ENCODE measurements at regions not wholly inside any gene's neighbourhood (a gene's known extent, or its start where the extent isn't known, plus 50 kb on each side); places are given as distances from the start of the nearest gene placed in this dataset.

DNA sequence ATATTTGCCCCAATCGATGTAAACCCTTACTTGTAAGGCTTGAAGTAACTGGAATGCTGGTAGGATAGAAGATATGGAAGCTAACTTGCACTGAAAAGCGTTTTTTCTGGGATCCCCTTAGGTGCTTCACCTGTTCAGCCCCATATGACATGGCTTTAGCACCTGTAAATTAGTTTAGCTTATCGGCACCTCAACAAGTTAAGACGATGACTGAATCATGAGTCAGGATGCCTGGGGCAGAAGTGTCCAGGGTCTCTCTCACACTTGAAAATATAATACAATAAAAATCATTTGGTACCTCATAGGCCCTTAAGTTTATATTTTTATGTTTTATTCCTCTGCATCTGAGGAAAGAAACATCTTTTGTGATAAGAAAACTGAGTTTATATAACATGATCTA, 409.2 kb upstream of the LRRC4C start:
- no peak for DNase-seq

DNA sequence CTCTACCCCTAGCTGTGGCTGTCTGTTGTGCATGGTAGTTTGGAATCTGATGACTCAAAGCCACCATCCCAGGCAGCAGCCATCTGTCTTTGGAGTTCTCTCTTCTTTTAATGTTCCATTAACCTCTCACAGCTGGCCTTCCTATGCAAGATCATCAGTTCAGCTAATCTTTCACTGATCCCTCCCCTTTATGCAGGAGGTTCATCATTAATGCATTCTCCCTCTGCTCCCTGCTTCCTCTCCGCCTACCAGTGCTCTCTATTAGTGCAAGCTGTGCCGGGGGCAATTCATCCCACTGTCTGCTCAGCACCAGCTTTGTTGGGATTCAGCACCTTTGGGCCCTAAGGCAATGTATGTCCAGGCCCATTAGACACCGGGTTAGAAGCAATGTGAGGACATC, 413.0 kb upstream of the LRRC4C start:
- DNase-seq, result no peak

DNA sequence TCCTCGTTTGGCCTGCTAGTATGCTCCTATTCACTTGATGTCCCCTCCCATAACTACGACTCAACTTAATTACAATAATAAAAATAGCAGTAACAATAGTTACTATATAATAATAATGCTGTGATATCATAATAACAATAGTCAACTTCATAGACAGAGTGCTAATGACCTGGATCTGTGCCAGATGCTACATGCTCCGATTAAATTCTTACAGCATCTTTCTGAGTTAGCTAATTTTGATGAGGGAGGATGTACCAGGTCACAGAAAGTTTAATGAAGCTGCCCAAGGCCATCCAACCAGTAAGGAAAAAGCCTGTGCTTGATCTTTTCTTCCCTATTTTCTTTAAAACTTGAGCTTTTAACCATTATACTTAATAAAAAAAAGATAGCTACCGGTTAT, 413.4 kb upstream of the LRRC4C start:
- DNase-seq, result no peak

DNA sequence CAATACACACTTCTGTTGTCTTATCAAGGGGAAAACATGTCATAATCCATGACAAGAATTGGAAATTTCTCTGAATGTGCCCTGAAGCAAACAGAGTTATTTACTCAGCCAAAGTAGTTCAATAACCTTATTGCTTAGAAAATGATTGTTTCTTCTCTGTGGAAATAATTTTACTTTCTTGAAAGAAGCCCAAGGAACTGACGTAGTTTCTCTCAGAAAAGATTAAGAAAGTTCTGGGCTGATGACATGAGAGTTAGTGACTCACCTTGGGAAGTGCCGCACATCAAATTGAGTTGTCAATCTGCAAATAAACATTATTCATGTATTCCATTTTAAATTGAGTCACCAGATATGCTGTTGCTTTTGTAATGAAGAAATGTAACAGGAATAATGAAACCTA, 418.6 kb upstream of the LRRC4C start:
- DNase-seq, result no peak

DNA sequence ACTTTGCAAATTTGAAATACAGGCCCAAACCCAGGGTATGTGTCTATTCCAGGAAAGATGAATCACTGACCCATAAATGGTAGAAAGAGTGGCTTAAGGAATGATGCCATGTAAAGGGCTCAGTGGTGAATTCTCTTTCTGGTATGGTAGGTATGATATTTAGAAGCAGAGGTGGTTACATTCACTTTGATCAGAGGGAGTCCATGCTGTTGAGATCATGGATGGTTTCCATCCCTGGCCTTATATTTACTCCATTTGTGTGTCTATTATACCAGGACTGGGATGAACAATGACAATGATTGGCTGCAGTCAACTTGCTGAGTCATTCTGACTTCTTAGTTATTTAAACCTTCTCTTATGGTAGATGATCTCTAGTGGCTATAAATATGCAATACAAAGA, 419.8 kb upstream of the LRRC4C start:
- no peak for DNase-seq

DNA sequence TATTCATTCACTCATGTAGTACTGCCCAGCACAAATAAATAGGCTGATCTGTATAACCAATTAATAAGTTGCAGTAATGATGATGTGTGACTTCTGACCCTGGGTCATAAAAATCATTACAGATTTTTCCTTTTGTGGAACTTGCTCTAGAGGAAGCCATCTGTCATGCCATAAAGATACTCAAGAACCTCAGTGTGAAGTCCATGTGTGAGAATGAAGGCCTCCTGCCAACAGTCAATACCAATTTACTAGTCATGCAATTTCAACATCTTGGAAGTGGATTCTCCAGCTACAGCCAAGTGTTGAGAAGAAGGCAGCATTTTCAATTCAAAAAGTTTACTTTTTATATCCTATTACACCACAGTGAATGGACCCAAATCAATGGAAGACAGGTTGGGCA, 435.6 kb upstream of the LRRC4C start:
- no peak for DNase-seq

DNA sequence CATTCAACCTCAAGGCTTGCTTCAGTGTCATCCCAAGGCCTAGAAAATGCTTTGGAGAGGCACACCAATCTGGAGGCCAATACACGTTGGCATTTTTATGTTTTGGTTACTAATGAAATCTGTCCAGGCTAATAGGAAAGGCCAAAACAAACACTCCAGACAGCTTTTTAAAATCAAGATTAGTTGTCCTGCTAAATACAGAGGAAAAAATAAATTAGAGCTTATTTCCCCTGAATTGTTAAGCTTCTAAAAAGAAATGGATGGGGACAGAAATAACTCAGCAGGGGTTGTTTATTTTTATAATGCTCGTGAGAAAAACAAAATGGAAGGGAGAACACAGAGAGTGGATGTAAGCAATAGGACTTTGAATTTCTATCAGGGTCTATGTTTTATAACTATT, 438.5 kb upstream of the LRRC4C start:
- no peak for DNase-seq

DNA sequence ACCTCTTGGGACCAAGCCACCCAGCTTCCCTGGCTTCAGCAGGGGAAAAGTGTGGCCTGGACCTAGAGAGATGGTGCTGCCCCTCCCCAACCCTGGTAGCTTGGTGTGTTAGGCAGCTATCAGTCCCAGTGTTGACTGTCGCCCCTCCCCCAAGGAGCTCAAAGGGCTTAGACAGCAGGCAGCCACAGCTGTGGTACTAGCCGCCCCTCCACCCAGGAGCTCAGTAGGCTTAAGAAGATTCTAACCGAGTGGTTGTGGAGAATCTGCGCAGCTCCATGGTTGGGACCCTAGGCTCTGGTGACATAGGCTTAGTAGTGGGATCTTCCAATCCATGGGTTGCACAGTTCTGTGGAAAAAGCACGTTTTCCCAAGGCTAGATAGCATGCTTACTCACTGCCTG, 458.4 kb upstream of the LRRC4C start:
- no peak for DNase-seq

DNA sequence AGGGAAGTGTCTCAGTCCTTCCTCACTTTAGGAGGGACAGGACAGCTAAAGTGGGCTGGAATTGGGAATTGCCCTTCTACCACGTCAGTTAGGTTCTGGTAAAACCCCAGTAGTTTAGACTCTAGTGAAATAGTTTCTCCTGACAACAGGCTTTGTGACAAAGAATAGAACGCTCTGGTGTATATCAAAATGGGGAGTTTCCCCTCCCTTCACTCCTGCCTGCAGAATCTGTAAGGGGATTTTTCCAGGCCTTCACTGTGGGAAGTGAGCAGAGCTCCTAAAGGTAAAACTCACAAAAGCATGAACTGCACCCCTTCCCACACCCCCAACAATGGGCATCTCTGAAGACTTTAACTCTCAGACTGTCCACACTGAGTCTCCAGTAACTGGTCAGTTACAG, 460.9 kb upstream of the LRRC4C start:
- no peak for DNase-seq

DNA sequence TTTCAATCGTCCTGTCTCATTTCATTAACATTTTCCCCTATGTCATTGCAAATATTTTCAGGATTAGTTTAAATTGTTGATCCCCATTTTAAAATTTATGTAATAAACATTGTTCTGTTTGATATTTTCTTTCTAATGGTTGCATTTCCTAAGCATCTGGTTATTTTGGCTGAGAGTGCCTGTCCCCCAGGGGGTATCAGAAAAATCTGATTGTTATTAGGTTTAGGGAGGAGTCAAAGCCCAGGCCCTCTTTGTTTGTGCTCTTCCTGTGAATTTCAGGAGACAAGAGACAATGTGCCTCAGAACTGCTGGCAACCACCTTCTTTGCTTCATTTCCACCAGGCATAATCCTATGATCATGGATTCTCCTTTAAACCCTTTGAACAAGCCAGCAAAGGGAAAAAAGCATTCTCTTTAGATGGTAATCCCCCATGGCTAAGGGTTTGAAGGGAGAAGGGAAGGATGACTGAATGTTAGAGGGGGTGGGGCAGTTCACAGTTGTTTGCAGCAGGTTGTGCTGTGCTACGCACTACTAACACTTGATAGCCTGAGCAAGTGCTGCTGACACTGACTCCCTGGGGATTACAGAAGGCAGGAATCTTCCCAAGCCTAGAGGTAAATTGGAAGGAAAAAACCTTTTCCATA, 462.4 kb upstream of the LRRC4C start:
- no peak for DNase-seq

DNA sequence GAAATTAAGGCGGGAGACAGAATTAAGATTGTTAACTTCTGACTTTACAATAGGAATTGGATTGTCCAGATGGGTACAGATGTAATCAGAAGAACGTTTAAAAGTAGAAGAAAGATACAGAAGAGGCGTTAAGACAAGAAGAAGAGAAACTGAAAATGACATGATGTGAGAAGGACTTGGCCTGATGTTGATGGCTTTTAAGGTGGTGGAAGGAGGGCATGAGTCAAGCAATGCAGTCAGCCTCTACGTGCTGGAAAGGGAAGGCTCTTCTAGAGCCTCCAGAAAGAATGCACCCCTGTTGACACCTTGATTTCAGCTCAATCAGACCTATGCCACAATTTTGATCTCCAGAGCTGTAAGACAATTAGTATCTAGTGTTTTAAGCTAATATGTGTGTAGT, 466.9 kb upstream of the LRRC4C start:
- no peak for DNase-seq

DNA sequence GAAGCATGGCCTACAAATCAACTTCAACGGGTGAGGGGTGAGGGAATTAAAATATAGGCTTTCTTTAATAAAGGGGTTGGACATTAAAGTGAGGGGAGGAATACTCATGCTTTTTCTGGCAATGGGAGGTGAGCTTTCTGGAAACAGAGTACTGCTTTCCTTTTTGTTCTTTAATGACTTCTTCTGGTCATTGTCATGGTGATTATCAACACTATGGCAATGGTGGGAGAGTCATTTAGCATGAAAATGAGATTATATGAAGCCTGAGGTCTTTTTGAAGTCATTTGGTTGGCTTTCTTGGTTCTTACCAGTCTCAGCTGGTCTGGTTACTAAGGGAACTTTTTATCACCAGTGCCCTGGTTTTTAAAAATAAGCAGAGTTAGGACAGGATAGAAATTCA, 475.8 kb upstream of the LRRC4C start:
- DNase-seq, result no peak

DNA sequence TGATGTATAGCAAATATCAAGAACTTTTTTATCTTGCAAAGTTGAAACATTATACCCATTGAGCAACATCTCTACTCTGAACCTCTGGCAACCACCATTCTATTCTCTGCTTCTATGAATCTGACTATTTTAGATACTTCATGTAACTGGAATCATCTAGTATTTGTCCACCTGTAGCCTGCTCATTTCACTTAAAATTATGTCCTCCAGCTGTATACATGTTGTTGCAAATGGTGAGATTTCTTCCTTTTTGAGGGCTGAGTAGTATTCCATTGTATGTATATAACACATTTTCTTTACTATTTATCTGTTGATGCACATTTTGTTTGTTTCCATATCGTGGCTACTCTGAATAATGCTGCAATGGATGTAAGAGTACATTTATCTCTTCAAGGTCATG, 476.3 kb upstream of the LRRC4C start:
- DNase-seq, result no peak

DNA sequence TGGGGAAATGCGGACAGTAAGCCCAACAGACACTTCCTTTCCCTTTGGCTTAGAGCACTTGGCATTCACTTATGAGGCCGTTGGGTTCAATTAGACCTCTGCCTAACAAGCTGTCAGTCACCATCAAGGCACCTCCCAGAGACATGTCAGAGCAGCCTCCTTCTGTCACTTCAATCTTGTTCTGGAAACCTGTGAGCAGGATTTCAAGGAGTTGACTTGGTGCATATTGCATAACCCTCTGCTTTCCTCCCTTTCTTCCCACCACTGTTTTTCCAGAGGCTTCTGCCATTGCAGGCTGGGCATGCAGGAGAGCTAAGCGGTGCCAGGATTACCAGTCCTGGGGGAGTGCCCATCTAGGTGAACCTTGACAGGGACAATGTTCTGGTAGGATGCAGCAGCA, 484.2 kb upstream of the LRRC4C start:
- no peak for DNase-seq

DNA sequence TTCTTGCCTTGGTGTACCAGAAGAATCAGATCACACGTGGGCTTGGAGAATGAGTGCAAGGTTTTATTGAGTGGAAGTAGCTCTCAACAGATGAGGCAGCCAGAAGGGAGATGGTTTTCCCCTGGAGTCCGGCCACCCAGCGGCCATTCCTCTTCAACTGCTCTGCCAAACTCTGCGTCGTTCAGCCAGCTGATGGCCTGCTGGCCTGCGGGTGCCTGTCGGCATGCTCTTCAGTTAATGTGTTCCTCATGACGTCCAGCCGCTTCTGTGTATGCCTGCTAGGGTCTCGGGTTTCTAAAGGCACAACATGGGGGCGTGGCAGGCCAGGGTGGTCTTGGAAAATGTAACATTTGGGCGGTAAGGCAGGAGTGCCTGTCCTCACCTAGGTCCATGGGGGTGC, 487.9 kb upstream of the LRRC4C start:
- no peak for DNase-seq

DNA sequence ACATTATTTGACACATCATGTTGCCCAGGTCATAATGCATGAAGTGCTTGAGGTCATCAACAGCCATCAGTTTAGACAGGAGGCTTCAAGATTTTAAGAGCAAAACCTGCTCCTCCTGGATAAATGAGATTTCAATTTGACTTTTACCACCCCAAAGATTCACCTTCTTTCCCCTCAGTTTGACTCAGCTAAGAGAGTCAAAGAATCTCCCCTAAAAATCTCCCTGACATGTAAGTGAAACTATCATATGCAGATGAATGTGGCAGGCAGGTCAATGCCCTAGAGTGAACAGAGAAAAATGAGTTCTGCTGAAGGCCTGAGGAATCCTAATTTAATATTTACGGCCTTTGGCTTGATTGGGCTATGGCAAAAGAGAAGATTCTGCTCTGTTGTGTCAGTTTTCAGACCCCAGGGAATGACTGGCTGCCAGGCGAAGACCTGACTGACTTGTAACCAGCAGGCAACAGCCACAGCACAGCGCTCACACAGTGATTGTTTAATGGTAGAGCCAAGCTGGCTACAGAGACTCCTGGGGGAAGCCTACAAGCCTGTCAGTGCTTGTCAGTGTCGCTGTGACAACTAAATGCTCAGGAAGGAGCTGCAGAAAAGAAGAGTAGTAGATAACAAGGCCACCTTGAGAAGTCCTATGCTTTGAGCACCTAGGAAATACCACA, 491.2 kb upstream of the LRRC4C start:
- DNase-seq, result no peak

DNA sequence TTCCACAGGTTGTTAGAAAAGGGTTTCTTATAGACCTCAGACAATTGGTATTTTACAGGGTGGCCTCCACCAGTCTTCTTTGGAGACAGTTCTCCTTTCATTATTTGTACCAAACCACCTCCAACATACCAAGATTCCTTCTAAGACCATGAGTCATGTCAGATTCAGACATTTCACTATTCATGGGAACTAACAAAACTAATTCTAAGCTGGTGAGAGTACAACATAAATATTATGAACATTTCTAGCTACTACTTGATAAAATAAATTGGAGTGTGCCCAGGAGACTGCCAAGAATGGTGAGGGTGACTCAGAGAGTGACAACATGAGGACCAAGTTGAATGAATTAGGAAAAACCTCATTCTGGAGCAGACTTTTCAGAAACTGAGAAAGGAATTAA, 494.6 kb upstream of the LRRC4C start:
- DNase-seq, result no peak

DNA sequence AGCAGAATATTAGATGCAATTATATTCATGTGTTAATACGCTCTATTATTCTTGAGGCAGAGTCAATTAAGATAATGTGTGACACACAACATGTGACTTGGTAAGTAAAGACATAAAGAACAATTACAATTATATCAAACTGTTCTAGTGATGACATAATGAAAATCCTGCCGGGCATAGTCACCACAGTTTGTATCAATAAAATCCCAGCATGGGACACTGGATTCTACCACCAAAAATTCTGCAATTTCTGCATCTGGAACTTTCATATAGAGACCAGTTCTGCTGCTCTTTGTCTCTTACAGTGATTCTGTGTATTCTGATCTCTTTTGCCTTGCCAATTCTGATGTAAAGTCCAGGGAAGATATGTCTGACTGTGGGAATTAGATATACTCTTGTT, 495.6 kb upstream of the LRRC4C start:
- DNase-seq, result no peak

DNA sequence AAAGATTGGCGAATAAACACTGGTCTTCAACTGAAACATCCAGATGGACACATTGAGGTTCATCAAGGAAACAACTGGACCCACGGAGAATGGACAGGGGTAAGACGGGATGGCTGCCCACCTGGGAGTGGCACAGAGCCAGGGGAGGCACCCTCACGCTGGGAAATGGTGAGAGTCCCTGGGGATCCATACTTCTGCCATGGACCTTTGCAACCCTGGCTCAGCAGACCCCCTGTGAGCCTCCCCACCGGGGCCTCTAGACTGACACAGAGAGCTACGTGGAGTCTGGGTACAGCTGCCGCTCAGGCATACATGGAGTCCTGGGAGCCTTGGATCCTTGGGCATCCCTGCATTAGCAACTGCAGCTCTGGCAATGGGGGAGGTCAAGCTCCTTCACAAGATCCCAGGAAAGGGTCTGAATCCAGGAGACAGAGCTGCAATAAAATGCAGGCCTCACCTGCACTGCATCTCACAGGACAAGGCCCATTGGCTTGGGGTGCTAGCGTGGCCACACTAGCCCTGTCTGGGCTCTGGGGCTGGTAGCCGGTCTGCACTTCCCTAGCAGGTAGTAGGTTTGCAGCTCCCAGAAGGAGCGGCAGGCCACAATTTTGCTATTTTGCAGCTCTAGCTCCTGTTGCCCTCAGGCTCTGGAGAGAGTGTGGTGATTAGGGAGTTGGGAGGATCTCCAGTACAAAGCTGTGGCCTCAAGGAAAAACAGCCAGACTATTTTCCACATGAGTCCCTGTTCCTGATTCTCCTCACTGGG, 496.4 kb upstream of the LRRC4C start:
- DNase-seq, result no peak

DNA sequence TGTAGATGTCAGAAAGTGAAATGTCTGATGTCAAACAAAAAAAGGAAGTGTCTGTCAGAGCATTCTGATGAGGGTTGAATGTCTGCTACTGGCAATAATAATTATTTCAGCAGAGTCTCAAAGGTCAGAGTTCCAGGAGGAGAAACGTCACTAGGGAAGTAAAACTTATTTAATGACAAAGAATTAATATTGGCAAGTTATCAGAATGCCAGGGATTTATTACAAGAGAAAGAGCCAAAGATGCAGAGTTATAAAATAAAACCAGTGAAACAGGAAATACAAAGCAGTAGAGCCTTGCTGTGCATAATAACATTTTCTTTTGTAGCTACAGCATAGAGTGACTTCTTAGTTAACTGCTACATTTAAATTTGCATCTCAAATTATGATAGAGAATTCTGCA, 504.0 kb upstream of the LRRC4C start:
- no peak for DNase-seq

DNA sequence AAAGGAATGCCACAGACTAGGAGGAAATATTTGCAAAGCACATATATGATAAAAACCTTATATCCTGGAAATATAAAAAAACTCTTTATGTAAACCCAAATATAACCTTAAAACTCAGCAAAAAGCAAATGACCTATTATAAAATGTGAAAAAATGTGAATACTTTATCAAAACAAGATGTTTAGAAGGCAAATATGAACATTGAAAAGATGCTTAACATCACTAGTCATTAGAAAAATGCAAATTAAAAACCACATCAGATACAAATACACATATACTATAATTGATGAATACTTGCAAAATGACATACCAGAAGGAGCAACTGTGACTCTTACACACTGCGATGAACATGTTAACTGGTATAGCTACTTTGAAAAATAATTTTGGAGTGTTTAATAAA, 511.2 kb upstream of the LRRC4C start:
- no peak for DNase-seq

DNA sequence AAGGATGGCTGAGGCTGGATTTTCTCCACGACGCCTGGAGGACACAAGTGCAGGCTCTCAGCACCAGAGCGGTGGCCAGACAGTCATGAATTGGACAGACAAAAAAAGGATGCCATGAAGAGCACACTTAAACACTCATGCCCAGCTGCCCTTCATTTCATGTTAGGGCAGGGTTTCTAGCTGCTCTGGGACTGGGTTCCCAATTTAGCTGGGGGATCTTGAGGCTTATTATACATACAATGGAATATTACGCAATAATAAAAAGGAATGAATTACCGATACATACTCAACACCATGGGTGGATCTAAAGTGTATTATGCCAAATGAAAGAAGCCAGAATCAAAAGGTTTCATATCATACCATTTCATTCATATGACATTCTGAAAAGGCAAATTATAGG, 512.1 kb upstream of the LRRC4C start:
- DNase-seq, result no peak

DNA sequence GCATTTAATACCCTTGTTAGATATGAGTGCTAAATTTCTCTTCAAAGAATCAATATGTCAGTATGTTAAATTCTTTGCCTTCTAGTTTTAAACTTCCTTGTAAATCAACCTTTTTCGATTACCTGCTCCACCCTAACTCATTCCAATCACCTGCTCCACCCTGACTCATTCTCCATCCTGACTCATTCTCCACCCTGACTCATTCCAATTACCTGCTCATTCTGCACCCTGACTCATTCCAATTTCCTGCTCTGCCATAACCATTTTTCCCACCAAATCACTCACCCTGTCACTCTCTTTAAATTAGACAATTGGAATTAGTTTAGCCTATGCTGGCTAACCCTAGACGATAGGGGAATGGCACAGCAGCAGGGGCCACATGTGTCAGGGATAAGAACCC, 519.5 kb upstream of the LRRC4C start:
- DNase-seq, result no peak

DNA sequence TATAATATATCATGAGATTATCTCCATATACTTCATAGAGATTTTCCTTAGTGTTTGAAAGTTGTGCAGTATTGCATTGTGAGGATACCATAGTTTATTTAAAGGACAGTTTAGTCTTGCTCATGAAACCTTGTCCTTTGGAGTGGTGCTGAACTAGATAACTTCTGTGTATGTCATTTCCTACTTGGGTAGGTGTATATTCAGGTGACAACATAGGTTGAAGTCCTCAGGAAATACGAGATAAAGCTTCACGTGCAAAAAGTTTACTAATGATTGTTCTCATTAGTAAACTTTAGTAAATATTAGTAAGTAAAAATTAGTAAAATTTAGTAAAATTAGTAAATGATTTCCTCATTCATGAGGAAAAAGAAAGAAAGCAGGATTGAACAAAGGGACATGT, 521.3 kb upstream of the LRRC4C start:
- DNase-seq, result no peak

DNA sequence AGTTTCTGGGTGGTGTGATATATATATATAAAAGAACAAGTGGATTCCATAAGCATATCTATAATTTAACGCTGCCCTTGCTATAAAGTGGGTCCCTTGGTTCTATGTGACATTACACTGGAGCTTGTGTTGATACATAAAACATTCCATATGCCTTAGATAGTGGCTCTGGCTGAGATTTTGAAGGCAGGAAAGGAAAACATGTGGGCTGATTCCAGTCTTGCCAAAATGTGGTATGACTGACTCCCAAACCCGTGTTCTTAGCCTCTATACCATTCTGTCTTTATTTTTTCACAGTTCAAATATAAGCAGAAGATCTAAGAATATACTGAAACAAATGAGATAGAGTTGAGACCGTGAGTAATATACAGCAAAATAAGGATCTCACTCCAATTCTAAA, 522.8 kb upstream of the LRRC4C start:
- DNase-seq, result no peak

Measured in GDM1 (cell line).